ENCODE measurements at regions not wholly inside any gene's neighbourhood (a gene's known extent, or its start where the extent isn't known, plus 50 kb on each side); places are given as distances from the start of the nearest gene placed in this dataset.

DNA sequence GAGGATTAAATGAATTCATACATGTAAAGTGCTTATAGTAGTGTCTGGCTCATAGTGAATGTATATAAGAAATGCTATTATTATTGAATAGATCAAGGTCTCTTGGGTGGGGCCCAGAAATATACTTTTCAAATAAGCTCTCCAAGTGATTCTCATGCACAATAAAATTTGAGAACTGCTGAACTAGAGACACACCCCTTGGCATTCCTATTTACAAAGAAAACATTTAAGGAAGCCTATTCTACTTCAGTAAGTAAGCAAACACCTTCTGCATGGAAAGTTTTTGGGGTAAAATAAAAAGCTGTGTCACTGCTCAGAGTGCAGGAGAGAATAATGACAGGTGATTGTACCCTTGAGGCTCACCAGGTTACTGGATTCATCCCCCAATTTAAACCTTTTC lies 75.2 kb downstream of the EOMES start:
- FAIRE-seq = no peak
- intact Hi-C loops (cut with micrococcal nuclease) = no loop called here

More for the DNA sequence above, 75.2 kb downstream of the EOMES start:
- Histone ChIP-seq H3K9me1 (ENCODE audit: control insufficient read depth, insufficient read depth, low read length) (no peaks in the 10 kb centered on the region), H3K27me3 (ENCODE audit: control insufficient read depth in 2 of 2, insufficient read depth in 2 of 2, low read length in 2 of 2) (no peaks in the 10 kb centered on the region), H3K79me2 (ENCODE audit: control insufficient read depth, insufficient read depth, low read length) (no peaks in the 10 kb centered on the region), H3K9me3 (replicated peaks; ENCODE audit: control insufficient read depth, insufficient read depth, low read depth, low read length) (no peaks in the 10 kb centered on the region), H3K4me1 (replicated peaks in 1 of 2; ENCODE audit: control insufficient read depth in 2 of 2, insufficient read depth in 2 of 2, low read length in 2 of 2) (no peaks in the 10 kb centered on the region), H3K36me3 (ENCODE audit: control insufficient read depth, insufficient read depth, low read length) (no peaks in the 10 kb centered on the region), H3K9ac (ENCODE audit: insufficient read depth in 1 of 2, low read depth in 2 of 2, low read length in 2 of 2) (no peak overlapping the region), H3K4me2 (ENCODE audit: insufficient read depth, low read length) (no peak overlapping the region), H4K20me1 (replicated peaks; ENCODE audit: control insufficient read depth, insufficient read depth, low read length) (no peaks in the 10 kb centered on the region), H2AFZ (ENCODE audit: low read depth, low read length) (no peak overlapping the region), H3K4me3 (no peak overlapping the region), H3K27ac (ENCODE audit: extremely low read depth, low read depth, low read length) (no peak overlapping the region)
- POLR2A ChIA-PET = no interaction called here
- no TSS peak for BruUV-seq (replicated peaks)
- ATAC-seq (no peak), DNase-seq (ENCODE audit: extremely low read depth in 1 of 4, low spot score in 3 of 4) (no peak)
- CTCF ChIA-PET (ENCODE audit: low intra/inter-chr PET ratio) = no interaction called here
- in situ Hi-C loops (cut with MboI) = no loop called here
- TF ChIP-seq MAZ (CRISPR knock-in tag; conservative IDR thresholded peaks at IDR 0.05 in 1 of 2, IDR thresholded peaks at IDR 0.05 in 1 of 2) (no peak), CBFA2T3 (IDR thresholded peaks at IDR 0.05) (no peak), FOXP1 (CRISPR knock-in tag; IDR thresholded peaks at IDR 0.05) (no peak), ZBTB11 (CRISPR knock-in tag; IDR thresholded peaks at IDR 0.05) (no peak), KLF1 (tag; IDR thresholded peaks at IDR 0.05) (no peak), EZH2 (IDR thresholded peaks at IDR 0.05; ENCODE audit: borderline replicate concordance, low read depth, low read length) (no peak), RFX1 (IDR thresholded peaks at IDR 0.05) (no peak), SREBF2 (CRISPR knock-in tag; IDR thresholded peaks at IDR 0.05) (no peak), RBFOX2 (IDR thresholded peaks at IDR 0.05; ENCODE audit: low read depth, low read length) (no peak), CCAR2 (IDR thresholded peaks at IDR 0.05; ENCODE audit: low read depth, low read length) (no peak), KDM2B (CRISPR knock-in tag; IDR thresholded peaks at IDR 0.05) (no peak), PHB2 (IDR thresholded peaks at IDR 0.05; ENCODE audit: low read depth) (no peak), SRSF9 (IDR thresholded peaks at IDR 0.05; ENCODE audit: borderline replicate concordance, low read depth, low read length) (no peak)
- TF ChIP-seq, protein P1, sequence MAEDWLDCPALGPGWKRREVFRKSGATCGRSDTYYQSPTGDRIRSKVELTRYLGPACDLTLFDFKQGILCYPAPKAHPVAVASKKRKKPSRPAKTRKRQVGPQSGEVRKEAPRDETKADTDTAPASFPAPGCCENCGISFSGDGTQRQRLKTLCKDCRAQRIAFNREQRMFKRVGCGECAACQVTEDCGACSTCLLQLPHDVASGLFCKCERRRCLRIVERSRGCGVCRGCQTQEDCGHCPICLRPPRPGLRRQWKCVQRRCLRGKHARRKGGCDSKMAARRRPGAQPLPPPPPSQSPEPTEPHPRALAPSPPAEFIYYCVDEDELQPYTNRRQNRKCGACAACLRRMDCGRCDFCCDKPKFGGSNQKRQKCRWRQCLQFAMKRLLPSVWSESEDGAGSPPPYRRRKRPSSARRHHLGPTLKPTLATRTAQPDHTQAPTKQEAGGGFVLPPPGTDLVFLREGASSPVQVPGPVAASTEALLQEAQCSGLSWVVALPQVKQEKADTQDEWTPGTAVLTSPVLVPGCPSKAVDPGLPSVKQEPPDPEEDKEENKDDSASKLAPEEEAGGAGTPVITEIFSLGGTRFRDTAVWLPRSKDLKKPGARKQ (CRISPR knock-in tag; IDR thresholded peaks at IDR 0.05) = no peak
- TF ChIP-seq, protein P2, sequence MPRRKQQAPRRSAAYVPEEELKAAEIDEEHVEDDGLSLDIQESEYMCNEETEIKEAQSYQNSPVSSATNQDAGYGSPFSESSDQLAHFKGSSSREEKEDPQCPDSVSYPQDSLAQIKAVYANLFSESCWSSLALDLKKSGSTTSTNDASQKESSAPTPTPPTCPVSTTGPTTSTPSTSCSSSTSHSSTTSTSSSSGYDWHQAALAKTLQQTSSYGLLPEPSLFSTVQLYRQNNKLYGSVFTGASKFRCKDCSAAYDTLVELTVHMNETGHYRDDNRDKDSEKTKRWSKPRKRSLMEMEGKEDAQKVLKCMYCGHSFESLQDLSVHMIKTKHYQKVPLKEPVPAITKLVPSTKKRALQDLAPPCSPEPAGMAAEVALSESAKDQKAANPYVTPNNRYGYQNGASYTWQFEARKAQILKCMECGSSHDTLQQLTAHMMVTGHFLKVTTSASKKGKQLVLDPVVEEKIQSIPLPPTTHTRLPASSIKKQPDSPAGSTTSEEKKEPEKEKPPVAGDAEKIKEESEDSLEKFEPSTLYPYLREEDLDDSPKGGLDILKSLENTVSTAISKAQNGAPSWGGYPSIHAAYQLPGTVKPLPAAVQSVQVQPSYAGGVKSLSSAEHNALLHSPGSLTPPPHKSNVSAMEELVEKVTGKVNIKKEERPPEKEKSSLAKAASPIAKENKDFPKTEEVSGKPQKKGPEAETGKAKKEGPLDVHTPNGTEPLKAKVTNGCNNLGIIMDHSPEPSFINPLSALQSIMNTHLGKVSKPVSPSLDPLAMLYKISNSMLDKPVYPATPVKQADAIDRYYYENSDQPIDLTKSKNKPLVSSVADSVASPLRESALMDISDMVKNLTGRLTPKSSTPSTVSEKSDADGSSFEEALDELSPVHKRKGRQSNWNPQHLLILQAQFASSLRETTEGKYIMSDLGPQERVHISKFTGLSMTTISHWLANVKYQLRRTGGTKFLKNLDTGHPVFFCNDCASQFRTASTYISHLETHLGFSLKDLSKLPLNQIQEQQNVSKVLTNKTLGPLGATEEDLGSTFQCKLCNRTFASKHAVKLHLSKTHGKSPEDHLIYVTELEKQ (CRISPR knock-in tag; IDR thresholded peaks at IDR 0.05) = no peak
